PC-9 (cell line): ENCODE measurements at regions not wholly inside any gene's neighbourhood (a gene's known extent, or its start where the extent isn't known, plus 50 kb on each side); places are given as distances from the start of the nearest gene placed in this dataset.
A peak's percentile ranks its signal among the peaks of the same experiment; 100 is the strongest.

ENCODE experiments used
- BruUV-seq: library from RNA; stranded (reverse); fragments of 400-500 nt; replicated peaks from 2 replicates; lab custom pipeline; 2021; lab: Mats Ljungman, UMichigan
- CTCF ChIA-PET: fragments of 300-600 bp; sonication (Branson Sonifier 250); formaldehyde crosslinking; loops from one replicate; lab custom pipeline; 2022; ENCODE audit warnings: antibody characterized with exemption; lab: Charles Lee
- POLR2A ChIA-PET: fragments of 300-600 bp; sonication (Branson Sonifier 250); formaldehyde crosslinking; loops from one replicate; lab custom pipeline; 2022; ENCODE audit warnings: antibody characterized with exemption; ENCODE audit not compliant: unreplicated experiment; lab: Charles Lee
- DNase-seq, 2 experiments: peaks; one replicate each; pipeline versions ENCODE4 v3.0.0 to v3.0.0-alpha.2; 2015 to 2022; ENCODE audit warnings: mixed read lengths in 1 of 2
- H2AFZ ChIP-seq: fragments of 200-600 bp; sonication (generic); 2 replicates; pipeline ENCODE4 v1.8.1; 2017; ENCODE audit warnings: antibody characterized with exemption
- H3F3A ChIP-seq: fragments of 200-600 bp; sonication (generic); 2 replicates; pipeline ENCODE4 v1.8.1; 2017; ENCODE audit warnings: antibody characterized with exemption, mild to moderate bottlenecking, low read depth; ENCODE audit not compliant: insufficient read depth
- H3K27ac ChIP-seq: fragments of 200-600 bp; sonication (generic); 2 replicates; pipeline ENCODE4 v1.6.1; 2016; ENCODE audit warnings: mixed run types
- H3K27me3 ChIP-seq: fragments of 200-600 bp; sonication (generic); 2 replicates; pipeline ENCODE4 v1.6.1; 2016; ENCODE audit warnings: low read depth, mixed run types; ENCODE audit not compliant: insufficient read depth
- H3K36me3 ChIP-seq: fragments of 200-600 bp; sonication (generic); 2 replicates; pipeline ENCODE4 v1.6.1; 2016; ENCODE audit warnings: low read depth, mixed run types
- H3K4me1 ChIP-seq: fragments of 200-600 bp; sonication (generic); replicated peaks from 2 replicates; pipeline ENCODE4 v1.6.1; 2016; ENCODE audit warnings: mixed run types; ENCODE audit not compliant: insufficient read depth
- H3K4me2 ChIP-seq: fragments of 200-600 bp; sonication (generic); 2 replicates; pipeline ENCODE4 v1.6.1; 2017; ENCODE audit warnings: mixed run types
- H3K4me3 ChIP-seq: fragments of 200-600 bp; sonication (generic); 2 replicates; pipeline ENCODE4 v1.6.1; 2016; ENCODE audit warnings: mixed run types
- H3K79me2 ChIP-seq: fragments of 200-600 bp; sonication (generic); 2 replicates; pipeline ENCODE4 v1.6.1; 2017; ENCODE audit warnings: low read depth, mixed run types
- H3K9me2 ChIP-seq: fragments of 200-600 bp; sonication (generic); 2 replicates; pipeline ENCODE4 v1.8.1; 2017; ENCODE audit warnings: mild to moderate bottlenecking; ENCODE audit not compliant: insufficient read depth
- H3K9me3 ChIP-seq: fragments of 200-600 bp; sonication (generic); 2 replicates; pipeline ENCODE4 v1.8.1; 2016; ENCODE audit warnings: low read depth; ENCODE audit not compliant: insufficient read depth
- H4K20me1 ChIP-seq: fragments of 200-600 bp; sonication (generic); 2 replicates; pipeline ENCODE4 v1.8.1; 2017; ENCODE audit not compliant: insufficient read depth
- CTCF ChIP-seq: fragments of 200-600 bp; sonication (generic); conservative IDR thresholded peaks from 2 replicates; pipeline ENCODE4 v1.6.1; 2017; ENCODE audit warnings: mixed run types, antibody characterized with exemption, mild to moderate bottlenecking, moderate library complexity
- EZH2 ChIP-seq: fragments of 200-600 bp; sonication (generic); IDR thresholded peaks from 2 replicates; pipeline ENCODE4 v1.8.0; 2017; ENCODE audit warnings: antibody characterized with exemption, low read depth
- intact Hi-C: fragments of 100-400 bp; cut with micrococcal nuclease; formaldehyde crosslinking; loops from one replicate; pipeline ENCODE4 v1.10.0; 2022; ENCODE audit not compliant: unreplicated experiment

GRCh38 chr3:80408030-80408721 lies 640.4 kb upstream of the ROBO1 start:
- POLR2A ChIA-PET: no interaction called here
- no peaks in the 10 kb centered on the region for H3K79me2 ChIP-seq
- H4K20me1 ChIP-seq: no peaks in the 10 kb centered on the region
- no peaks in the 10 kb centered on the region for H3K9me3 ChIP-seq
- intact Hi-C loops: no loop called here
- H3K27me3 ChIP-seq: no peaks in the 10 kb centered on the region
- no peak overlapping the region for H3K4me2 ChIP-seq
- no peaks in the 10 kb centered on the region for H3K36me3 ChIP-seq
- TF ChIP-seq EZH2 (no peak), CTCF (no peak)
- BruUV-seq: no TSS peak
- H3K27ac ChIP-seq: no peak overlapping the region
- DNase-seq: no peak
- H3K9me2 ChIP-seq: peaks cover 3% of the 10 kb centered on the region; the same call in 1 of the 2 replicates
- no peak overlapping the region for H3K4me3 ChIP-seq
- no peaks in the 10 kb centered on the region for H3F3A ChIP-seq
- peak overlapping the region; percentile 68; the same call in 1 of the 2 replicates for H2AFZ ChIP-seq
- H3K4me1 ChIP-seq: no peaks in the 10 kb centered on the region
- CTCF ChIA-PET: no interaction called here

- Histone ChIP-seq H4K20me1 (no peaks in the 10 kb centered on the region), H3K4me1 (no peaks in the 10 kb centered on the region), H3K27me3 (no peaks in the 10 kb centered on the region), H2AFZ (no peak overlapping the region), H3F3A (no peaks in the 10 kb centered on the region), H3K9me2 (peaks cover 3% of the 10 kb centered on the region; the same call in 1 of the 2 replicates), H3K36me3 (no peaks in the 10 kb centered on the region), H3K27ac (no peak overlapping the region), H3K4me2 (no peak overlapping the region), H3K4me3 (no peak overlapping the region), H3K79me2 (no peaks in the 10 kb centered on the region), H3K9me3 (no peaks in the 10 kb centered on the region)
- BruUV-seq: no TSS peak
- CTCF ChIA-PET: no interaction called here
- TF ChIP-seq CTCF (no peak), EZH2 (no peak)
- DNase-seq: no peak
- intact Hi-C loops: no loop called here
- POLR2A ChIA-PET: no interaction called here
These were observed 637.8 kb upstream of the ROBO1 start for GRCh38 chr3:80405618-80406017.

GRCh38 chr3:80395023-80395422 lies 627.2 kb upstream of the ROBO1 start:
- no peak overlapping the region for H3K27ac ChIP-seq
- H2AFZ ChIP-seq: no peak overlapping the region
- no TSS peak for BruUV-seq
- H3K36me3 ChIP-seq: no peaks in the 10 kb centered on the region
- H3K9me2 ChIP-seq: no peaks in the 10 kb centered on the region
- H3K9me3 ChIP-seq: no peaks in the 10 kb centered on the region
- no peak overlapping the region for H3K4me2 ChIP-seq
- no peaks in the 10 kb centered on the region for H4K20me1 ChIP-seq
- ChIA-PET POLR2A (no interaction called here), CTCF (no interaction called here)
- H3F3A ChIP-seq: no peaks in the 10 kb centered on the region
- no peak for DNase-seq
- H3K79me2 ChIP-seq: no peaks in the 10 kb centered on the region
- no peaks in the 10 kb centered on the region for H3K27me3 ChIP-seq
- no peaks in the 10 kb centered on the region for H3K4me1 ChIP-seq
- intact Hi-C loops: no loop called here
- TF ChIP-seq CTCF (no peak), EZH2 (no peak)
- no peak overlapping the region for H3K4me3 ChIP-seq
